GM19328 (cell line): ENCODE measurements at regions not wholly inside any gene's neighbourhood (a gene's known extent, or its start where the extent isn't known, plus 50 kb on each side); places are given as distances from the start of the nearest gene placed in this dataset.

ENCODE experiments used
- ATAC-seq: cut with Tn5 transposase; IDR thresholded peaks from one replicate; pipeline ENCODE4 v1.9.1; 2021; ENCODE audit warnings: mild to moderate bottlenecking, moderate library complexity; ENCODE audit not compliant: unreplicated experiment

DNA sequence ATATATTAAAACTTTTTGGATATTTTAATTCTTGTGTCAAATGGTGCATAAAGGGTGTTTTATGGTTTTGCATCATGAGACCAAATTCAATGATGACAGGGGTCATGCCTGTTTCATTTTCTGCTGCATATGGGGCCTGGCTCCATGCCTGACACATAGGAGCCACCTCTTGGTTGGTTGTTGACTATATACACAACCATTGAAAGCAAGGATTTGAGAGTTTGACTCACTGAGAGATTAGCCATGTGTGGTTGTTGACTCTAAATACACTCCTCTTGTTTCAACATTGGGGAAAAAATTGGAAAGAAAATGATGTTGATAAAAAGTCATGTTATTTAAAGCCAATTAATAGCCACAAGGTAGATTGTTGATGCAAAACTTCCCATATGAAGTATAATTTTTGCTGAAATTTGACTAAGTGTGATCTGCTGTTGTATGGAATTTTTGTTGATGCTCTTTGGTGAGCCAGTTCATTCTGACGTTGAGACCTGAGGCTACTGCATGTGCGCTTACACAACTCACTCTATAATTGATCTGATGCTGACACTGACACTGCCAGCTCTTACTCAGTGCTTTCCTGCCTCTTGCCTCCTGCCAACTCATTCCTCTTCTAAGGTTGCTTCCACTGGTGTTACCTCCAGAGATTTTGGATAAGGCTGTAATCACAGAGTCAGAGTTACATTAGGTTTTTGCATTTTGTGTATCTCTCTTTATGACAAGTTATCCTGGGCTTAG lies 446.2 kb upstream of the SLC14A2 start:
- ATAC-seq: no peak

DNA sequence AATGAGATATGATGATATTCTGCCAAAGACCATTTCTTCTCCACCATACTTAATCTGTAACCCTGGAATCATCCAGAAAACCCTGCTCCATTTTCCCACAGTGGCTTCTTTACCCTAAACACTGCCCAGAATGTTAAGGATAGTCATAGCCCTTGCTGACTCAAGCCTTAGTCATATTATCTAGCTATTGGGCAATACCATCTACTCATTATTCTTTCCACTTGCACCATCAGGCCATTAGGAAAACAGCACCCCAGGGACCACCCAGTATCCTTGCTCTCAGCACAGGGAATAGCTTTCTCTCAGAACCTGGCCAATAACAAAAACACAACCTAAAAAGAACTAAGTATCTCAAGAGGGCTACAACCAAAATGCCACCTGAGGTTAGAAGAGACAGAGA lies 445.7 kb upstream of the SLC14A2 start:
- no peak for ATAC-seq

DNA sequence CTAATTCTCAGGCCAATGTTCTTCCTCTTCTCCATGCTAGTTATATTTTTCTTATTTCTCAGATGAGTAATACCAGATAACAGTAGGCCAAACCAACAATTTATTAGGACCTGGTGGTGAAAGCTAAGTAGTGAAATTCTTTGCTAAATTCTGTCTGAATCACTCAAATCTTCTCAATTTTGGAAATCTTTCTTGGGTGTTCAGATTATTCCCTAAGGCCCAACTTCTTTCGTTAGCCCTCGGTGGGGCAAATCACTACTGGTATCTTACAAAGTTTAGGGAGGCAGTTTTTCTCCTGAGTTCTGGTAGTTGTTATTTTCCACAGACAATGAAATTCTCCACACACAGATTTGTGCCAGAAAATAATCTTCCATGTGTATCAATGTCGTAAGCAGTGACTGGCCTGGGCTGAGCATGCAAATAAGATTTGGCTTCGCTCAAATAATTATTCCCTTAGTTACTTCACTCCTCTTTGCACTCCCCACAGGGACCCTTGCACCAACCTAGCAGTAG lies 443.5 kb upstream of the SLC14A2 start:
- ATAC-seq: no peak

DNA sequence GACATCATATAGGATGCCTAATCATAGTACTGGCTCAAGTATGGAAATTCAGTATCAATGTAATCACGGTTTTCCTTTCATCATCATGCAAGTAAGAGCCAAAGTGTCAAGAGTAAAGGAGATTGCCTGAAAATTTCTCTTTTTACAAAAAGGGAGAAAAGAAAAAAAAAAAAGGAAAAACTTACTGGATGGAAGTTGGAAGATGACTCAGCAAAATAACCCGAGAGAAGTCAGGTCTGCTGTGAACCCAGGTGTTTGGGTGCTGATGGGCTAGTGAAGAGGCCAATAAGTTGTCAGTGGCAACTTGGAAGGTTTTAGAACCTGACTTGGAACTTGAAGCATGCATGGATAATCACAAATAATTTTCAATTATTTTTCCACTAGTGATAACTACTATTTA lies 441.9 kb upstream of the SLC14A2 start:
- no peak for ATAC-seq

DNA sequence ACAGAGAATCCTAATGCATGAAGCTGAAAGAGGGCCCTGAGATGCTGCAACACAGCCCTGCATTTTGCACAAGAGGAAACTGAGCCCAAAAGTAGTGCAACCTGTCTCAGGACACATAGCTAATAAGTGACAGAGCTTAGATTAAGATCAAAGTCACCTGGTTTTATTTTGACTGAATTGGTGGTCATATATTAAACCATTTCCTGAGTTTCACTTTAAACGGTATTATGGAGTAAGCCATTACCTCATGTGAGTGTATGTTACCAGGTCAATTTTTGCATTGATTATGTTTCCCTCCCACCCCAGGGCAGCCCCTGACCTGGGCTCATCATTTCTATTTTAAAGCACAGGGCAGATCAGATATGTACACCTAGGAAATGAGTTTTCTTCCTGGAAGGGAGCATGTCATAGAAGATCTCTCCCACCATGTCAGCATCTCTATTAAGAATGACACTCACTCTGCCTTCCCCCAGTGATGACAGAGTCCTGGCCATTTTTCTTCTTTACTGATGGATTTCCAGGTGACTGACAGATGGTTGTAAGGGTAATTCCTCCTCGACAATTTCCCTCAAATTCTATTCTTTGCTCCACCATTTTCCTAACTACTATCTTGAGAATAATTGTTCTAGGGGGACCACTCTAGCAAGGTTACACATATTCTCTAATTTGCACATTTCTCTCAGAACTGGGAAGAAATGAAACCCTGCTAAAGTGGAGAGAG lies 441.3 kb upstream of the SLC14A2 start:
- ATAC-seq: no peak

DNA sequence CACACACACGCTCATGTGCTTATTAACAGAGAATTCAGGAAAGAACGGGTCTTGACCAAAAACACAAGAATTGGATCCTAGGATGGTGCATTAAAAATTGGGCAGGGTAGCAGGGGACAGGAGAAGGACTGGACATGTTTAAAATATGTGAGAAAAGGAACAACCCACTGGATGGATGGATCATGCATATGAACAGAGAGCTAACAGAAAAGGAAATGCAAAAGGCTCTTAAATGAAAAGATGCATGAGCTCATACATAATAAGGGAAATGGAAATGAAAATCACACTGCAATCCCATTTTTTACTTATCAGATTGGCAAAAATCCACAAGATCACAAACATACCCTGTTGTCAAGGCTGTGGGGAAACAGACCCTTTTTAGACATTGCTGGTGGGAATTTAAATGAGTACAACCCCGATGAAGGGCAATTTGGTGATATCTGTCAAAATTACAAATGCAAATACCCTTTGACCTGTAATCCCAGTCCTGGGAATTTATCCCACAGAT lies 440.6 kb upstream of the SLC14A2 start:
- no peak for ATAC-seq

DNA sequence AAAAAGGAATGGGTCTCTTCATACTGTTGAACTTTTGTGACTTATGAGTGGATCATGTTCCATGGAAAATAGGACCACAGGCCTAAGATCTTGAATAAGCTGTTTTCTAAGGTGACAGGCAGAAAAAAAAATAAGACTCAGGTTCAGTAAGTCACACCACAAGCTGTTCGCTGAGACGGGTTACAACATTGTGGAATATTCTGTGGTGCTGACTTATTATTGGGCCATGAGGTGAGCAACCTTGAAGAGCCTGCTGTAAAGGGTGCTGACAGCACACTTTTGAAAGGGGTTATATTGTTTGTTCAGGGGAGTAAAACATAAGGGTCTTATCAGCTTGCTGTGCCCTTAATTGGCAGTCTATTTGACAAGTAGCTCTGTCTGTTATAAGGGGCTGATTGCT lies 439.8 kb upstream of the SLC14A2 start:
- no peak for ATAC-seq

DNA sequence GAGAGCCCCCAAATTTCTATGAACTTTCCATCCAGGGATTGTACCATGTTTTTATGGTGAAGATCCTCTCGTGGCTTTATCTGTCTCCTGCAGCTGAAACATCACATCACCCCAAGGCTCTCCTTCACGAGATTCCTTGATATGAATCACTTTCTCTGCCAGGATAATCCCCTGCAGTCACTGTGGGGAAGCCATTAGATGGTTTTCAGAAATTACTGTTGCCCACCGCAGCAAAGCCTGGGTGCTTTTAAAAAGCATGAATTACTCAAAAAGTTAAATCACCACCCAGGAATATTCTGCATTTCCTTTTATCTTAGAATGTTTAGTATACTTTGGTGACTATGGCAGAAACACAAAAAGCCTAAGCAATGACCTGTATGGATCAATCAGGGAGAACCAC lies 428.4 kb upstream of the SLC14A2 start:
- no peak for ATAC-seq

DNA sequence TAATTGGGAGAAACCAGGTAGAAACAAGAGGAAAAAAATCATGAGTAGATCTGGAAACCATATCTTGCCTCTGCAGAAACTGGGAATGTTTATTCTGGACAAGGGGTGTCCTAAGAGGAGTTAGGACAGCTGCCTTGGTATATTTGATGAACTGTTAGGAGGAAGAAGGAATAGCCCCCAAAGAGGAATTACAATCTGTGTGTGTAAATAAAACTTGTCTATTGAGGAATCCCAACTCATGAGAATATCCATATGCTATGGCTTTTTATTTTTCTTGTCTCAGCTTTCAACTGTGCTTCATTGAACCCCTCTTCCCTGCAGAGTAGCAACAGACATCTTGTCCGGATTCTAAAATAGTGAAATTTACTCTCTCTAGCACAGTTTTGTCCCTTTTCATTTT lies 423.5 kb upstream of the SLC14A2 start:
- ATAC-seq: no peak

DNA sequence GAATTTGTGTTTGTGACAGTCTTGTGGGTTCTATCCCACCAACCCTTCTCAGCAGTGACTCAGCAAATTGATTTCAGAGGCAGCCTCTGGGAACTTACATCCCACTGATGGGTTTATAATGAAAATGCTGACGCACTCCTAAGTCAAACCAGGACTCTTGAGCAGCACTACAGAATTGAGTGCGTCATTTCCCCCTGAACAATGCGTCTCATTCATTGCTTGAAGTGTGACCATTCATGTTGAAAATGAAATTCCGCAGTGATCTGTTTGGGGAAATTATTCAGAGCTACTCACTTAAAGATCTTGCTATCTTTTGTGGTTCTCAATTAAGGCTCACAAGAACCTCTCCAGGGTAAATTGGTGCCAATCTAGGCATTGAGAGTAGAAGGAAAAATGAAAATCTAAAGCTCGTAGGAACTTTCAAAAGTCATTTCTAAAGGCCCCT lies 417.7 kb upstream of the SLC14A2 start:
- ATAC-seq: peak; percentile 92

DNA sequence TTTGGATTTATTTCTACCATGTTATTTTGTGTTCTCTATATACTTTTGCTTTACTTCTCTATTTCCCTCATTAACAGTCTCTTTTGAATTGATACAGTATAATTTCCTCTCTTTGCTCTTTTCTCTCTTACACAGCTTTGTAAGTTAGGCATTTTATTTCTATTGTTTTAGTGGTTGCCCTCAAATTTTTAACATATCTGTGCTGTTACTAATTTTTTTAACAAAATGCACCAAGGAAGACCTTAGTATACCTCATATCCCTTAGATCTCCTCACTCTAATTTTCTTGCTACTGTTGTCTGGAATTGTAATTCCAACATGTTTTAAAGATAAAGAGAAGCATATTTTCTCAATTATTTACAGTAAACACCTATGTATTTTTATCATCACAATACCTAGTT lies 416.8 kb upstream of the SLC14A2 start:
- ATAC-seq: no peak

DNA sequence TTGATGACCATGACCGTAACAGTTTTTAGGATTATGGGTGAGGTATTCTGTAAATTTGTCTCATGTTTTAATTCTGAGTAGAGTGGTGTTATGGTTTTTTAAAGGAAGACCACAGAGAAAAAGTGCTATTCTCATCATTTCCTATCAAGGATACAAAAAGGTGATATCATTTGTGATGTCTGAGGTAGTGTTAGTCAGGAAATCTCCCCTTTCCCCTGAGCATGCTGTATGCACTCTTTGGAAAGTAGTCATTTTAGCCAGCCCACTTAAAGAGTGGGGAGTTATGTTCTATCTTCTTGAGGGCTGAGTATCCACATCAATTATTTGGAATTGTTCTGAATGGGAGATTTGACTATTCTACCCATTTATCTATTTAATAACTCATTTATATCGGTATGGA lies 414.2 kb upstream of the SLC14A2 start:
- ATAC-seq: no peak

DNA sequence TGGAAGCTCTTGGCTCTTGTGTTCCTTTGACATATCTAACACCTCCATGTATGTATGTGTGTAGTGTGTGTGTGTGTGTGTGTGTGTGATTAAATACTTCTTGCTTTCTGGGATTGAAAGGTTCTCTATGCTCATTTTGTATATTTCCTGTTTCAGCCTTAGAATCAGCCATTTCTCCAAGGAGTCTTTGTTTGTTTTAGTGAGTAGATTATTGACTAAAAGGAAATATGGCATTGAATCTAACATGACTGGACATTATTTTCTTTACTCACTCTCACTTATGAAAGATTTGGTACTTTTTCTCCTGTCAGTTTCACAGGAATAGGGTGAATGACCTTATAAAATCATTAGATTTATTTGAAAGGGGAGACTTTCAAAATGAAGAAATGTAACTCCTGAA lies 413.8 kb upstream of the SLC14A2 start:
- ATAC-seq: no peak

DNA sequence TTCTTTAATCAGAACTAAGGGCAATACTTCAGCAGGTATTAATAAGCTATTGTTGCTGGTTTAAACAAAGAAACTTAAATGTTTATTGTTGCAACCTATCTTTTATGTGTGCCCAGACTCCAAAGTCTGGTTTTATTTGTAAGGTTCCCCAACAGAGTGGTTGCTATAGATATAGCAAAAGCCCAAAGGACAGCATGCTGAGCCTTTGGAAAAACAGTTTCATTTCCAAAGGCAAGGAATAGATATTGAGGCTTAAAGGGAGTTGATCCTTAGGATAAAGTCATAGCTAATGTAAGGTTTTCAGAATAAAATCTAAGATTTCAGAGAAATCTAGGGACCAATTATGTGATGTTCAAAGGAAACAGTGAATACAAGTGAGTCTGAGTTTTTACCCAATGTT lies 413.2 kb upstream of the SLC14A2 start:
- ATAC-seq: no peak

DNA sequence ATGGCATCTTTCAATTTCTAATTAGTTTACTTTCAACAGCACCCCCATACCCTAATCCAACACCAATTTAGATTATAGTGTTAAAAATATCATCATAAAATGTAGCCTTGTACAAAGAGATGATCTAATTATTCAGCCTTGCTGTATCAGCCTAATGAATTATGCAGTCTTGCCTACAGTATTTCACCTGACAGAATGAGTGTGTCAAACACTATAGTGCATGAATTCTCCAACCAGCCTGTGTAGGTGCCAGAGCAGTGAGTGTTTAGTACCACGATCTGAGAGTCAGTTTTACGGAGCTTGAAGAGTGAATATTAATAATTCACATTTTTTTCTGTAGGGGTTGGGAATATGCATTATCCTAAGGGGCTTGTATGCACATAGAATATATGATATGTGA lies 411.6 kb upstream of the SLC14A2 start:
- ATAC-seq: no peak

DNA sequence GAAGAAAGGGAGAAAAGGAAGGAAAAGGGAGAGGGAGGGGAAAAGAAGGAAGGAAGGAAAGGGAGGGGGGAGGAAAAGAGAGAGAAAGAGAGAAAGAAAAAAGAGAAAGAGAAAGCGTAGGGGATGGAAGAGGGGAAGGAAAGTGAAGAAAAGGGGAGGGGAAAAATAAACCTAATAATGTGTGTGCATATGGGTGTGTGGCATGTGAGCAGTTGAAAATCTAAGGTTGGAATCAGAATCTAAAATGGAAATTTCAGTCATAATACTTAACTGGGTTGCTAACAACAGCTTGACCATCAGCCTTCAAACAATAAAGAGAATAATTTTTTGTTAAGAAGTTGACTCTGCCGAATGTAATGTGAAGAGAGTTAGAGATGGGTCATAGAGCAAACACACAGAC lies 407.9 kb upstream of the SLC14A2 start:
- ATAC-seq: no peak

DNA sequence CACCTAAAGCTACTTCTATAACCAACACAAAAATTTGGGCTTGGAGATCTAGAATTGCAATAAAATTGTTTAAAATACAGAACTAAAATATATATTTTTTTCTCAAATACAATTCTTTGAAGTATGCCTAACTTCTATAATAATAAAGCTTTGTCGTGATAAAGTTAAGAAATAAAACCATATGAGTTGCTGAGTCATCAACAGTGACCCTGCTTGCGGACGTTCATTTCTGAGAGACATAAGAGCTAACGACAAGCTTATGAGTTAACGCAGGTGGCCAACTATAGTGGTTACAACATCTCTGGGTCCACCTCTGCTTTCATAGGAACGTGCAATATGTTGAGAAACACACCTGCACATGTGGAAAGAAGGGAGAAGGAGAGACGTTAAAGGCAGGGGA lies 407.1 kb upstream of the SLC14A2 start:
- ATAC-seq: no peak

DNA sequence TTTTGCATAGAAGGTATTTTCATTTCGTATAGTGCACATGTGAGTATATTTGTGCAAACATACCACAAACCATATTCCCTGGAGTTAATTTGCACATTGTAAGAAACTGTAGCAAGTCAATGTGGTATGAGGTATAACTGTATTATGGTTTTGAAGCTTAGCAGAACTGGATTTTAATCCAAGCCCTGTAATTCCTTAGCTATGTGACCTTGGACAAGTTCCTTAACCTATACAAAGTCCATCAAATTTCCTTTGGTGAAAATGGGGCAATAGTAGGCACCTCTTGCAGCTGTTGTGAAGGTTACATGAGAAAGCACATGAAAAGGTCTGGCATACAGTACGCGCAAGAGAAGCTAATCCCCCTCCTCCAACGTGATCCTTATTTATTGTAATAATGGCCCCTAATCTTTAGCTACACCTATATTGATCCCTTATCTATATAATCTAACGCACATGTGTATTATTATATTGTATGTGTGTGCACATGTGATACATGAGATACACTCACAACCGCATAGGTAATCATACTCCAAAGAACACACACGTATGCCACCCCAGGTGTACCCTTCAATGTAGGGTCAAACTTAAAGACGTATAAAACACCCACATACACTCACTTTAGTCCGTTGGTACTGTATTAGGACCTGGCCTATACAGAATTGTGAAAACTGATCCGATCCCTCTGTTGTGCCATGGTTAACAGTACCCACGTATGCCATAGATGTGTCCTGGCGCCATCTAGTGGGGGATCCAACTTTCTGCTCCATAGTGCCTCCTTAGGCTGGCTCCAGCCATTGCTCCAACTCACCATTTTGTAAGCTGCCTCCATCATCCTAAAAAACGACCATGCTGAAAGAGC lies 402.9 kb upstream of the SLC14A2 start:
- peak; percentile 97 for ATAC-seq

DNA sequence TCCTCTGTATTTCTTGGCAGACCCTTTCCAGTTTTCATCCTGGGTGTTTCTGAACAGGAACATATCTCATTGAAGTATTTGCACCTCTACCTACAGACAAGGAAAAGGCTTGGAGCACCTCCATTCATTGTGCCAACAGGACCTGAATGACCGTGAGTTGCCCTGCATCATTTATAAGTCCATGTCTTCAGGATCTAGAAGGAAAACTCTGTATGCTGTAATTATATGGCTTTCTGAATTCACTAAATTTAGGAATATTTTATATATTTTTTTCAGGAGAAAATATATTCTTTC lies 402.3 kb upstream of the SLC14A2 start:
- ATAC-seq: no peak

DNA sequence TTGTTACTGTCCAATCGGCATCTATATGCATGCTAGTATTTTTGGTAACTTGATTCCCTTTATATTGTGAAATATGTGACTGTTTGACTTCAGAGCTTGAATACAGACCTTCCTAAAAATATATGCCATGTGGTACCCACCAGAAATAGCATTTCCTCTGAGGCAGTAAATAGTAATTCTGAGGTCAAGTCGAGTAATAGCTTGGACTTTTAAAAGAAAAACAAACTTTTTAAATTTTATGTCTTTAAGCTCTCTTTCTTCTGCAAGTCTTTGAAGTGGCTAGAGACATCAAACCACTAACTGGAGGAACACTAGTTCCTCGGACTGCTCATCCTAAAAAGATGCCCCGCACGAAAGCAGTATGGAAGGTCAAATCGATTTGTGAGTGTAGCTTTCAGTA lies 396.8 kb upstream of the SLC14A2 start:
- ATAC-seq: no peak

DNA sequence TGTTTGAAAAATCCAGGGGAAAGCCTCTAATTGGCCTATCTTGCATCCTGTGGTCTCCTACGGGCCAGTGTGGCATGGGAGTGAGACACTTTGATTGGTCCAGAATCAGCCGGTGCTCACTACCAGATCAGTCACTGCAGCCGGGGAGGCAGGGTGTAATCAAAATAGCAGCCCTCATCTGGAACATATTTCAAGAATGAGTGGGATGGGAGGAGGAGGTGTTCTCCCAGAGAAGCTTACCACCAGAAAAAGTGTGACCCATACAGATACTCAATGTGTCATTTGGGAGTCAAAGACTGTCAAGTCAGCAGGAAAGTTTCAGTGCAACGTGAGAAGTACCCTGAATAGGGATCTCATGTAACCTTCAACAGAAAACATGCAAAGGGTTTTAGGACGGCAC lies 393.9 kb upstream of the SLC14A2 start:
- ATAC-seq: no peak

DNA sequence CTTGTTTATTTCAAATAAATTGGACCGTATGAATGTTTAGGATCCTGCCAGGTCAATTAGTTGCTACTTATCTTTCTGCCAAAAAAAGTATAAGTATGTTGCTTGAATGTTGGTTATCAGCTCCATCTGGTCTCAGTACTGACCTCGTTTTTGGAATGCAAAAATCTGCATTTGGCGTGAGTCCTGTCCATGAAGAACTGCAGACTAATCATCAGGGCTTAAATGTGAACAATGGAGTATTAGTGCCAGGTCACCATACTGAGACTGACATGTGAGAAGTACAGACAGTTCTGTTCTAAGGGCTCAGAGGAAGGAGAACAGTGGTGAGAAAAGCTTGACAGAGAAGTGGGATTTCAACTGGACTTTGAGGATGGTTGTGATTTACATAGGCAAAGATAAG lies 393.1 kb upstream of the SLC14A2 start:
- ATAC-seq: no peak
